ENCODE measurements at regions not wholly inside any gene's neighbourhood (a gene's known extent, or its start where the extent isn't known, plus 50 kb on each side); places are given as distances from the start of the nearest gene placed in this dataset.

DNA sequence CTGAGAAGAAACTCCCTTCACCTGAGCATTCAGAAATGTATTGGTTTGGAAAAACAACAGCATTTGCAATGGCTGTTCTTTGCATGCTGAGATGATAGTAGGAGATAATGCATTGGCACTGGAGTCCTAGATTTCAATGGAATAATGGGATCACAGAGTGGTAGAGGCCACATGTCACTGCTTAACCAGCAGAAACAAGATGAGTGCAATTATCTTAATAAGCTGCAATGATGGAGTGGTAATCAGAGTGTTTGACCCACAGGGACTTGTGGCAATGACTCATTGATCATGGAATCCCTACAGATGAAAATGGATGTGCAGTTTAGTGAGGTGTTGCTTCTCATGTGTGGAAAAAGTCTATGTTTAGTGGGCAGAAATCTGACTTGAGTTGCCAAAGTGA lies 218.8 kb upstream of the ZEB2 start:
- no peaks in the 10 kb centered on the region for H3K9me2 ChIP-seq (ENCODE audit: insufficient read depth)
- DNase-seq (ENCODE audit: low read depth, low spot score) (no peak), ATAC-seq (no peak)
- intact Hi-C loops (cut with micrococcal nuclease), result no loop called here
- H3K9ac ChIP-seq (ENCODE audit: low read length), result no peak overlapping the region
- H3K27me3 ChIP-seq (ENCODE audit: insufficient read depth, low read length), result no peaks in the 10 kb centered on the region
- H3K4me2 ChIP-seq (ENCODE audit: low read length), result no peak overlapping the region
- ChIA-PET CTCF (no interaction called here), RAD21 (ENCODE audit: low non-redundant PET in 1 of 2, low total read pairs in 2 of 2, uncharacterized antibody in 2 of 2, unreplicated experiment in 2 of 2) (no interaction called here), POLR2A (no interaction called here)
- H3K4me3 ChIP-seq (replicated peaks in 1 of 2; ENCODE audit: low read depth in 1 of 2, low read length in 2 of 2), result no peak overlapping the region
- no peaks in the 10 kb centered on the region for H3K79me2 ChIP-seq (ENCODE audit: insufficient read depth, low read length)
- H3K4me1 ChIP-seq (ENCODE audit: control insufficient read depth in 1 of 2, insufficient read depth in 2 of 2, low read length in 2 of 2), result no peaks in the 10 kb centered on the region
- BruUV-seq (replicated peaks), result no TSS peak
- no peaks in the 10 kb centered on the region for H4K20me1 ChIP-seq (ENCODE audit: insufficient read depth)
- no peak overlapping the region for H3K27ac ChIP-seq (ENCODE audit: low read depth, low read length)
- H3K36me3 ChIP-seq (ENCODE audit: control insufficient read depth in 1 of 2, insufficient read depth in 2 of 2, low read length in 2 of 2), result no peaks in the 10 kb centered on the region
- no peak overlapping the region for H2AFZ ChIP-seq (ENCODE audit: low read depth, low read length, poor library complexity, severe bottlenecking)
- H3K9me3 ChIP-seq (ENCODE audit: control insufficient read depth in 1 of 2, insufficient read depth in 1 of 2, low read depth in 1 of 2, low read length in 2 of 2), result no peaks in the 10 kb centered on the region
- TF ChIP-seq YY1 (IDR thresholded peaks at IDR 0.05; ENCODE audit: extremely low read depth, insufficient replicate concordance, low read depth, low read length) (no peak), POLR2AphosphoS5 (IDR thresholded peaks at IDR 0.05; ENCODE audit: low read depth, low read length) (no peak), CEBPB (IDR thresholded peaks at IDR 0.05; ENCODE audit: low read depth) (no peak), EZH2phosphoT487 (IDR thresholded peaks at IDR 0.05; ENCODE audit: borderline replicate concordance) (no peak), POLR2A (IDR thresholded peaks at IDR 0.05; ENCODE audit: borderline replicate concordance, extremely low read depth, insufficient read depth, insufficient read length) (no peak), SIN3A (IDR thresholded peaks at IDR 0.05; ENCODE audit: low read depth) (no peak), SRF (IDR thresholded peaks at IDR 0.05; ENCODE audit: low read depth) (no peak), FOSL1 (IDR thresholded peaks at IDR 0.05; ENCODE audit: low read depth) (no peak)
- TF ChIP-seq, protein P1, sequence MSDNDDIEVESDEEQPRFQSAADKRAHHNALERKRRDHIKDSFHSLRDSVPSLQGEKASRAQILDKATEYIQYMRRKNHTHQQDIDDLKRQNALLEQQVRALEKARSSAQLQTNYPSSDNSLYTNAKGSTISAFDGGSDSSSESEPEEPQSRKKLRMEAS (IDR thresholded peaks at IDR 0.05), result no peak
- TF ChIP-seq, protein P2, sequence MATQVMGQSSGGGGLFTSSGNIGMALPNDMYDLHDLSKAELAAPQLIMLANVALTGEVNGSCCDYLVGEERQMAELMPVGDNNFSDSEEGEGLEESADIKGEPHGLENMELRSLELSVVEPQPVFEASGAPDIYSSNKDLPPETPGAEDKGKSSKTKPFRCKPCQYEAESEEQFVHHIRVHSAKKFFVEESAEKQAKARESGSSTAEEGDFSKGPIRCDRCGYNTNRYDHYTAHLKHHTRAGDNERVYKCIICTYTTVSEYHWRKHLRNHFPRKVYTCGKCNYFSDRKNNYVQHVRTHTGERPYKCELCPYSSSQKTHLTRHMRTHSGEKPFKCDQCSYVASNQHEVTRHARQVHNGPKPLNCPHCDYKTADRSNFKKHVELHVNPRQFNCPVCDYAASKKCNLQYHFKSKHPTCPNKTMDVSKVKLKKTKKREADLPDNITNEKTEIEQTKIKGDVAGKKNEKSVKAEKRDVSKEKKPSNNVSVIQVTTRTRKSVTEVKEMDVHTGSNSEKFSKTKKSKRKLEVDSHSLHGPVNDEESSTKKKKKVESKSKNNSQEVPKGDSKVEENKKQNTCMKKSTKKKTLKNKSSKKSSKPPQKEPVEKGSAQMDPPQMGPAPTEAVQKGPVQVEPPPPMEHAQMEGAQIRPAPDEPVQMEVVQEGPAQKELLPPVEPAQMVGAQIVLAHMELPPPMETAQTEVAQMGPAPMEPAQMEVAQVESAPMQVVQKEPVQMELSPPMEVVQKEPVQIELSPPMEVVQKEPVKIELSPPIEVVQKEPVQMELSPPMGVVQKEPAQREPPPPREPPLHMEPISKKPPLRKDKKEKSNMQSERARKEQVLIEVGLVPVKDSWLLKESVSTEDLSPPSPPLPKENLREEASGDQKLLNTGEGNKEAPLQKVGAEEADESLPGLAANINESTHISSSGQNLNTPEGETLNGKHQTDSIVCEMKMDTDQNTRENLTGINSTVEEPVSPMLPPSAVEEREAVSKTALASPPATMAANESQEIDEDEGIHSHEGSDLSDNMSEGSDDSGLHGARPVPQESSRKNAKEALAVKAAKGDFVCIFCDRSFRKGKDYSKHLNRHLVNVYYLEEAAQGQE (IDR thresholded peaks at IDR 0.05; ENCODE audit: low read depth), result no peak
- TF ChIP-seq, protein P3, sequence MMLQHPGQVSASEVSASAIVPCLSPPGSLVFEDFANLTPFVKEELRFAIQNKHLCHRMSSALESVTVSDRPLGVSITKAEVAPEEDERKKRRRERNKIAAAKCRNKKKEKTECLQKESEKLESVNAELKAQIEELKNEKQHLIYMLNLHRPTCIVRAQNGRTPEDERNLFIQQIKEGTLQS (IDR thresholded peaks at IDR 0.05), result no peak
